ENCODE measurements at regions not wholly inside any gene's neighbourhood (a gene's known extent, or its start where the extent isn't known, plus 50 kb on each side); places are given as distances from the start of the nearest gene placed in this dataset.

GRCh38 chr2:21289989-21290388 is 166.2 kb downstream of the TDRD15 start:
- Histone ChIP-seq H2BK5ac (ENCODE audit: low read length) (no peak overlapping the region), H4K91ac (ENCODE audit: low read depth, low read length, poor library complexity) (no peak overlapping the region), H3K4me1 (ENCODE audit: control insufficient read depth in 2 of 2, insufficient read depth in 1 of 2, low read depth in 1 of 2, low read length in 2 of 2) (peaks cover 3 to 12% of the 10 kb centered on the region in 2 donors), H3K4ac (ENCODE audit: low read length) (no peak overlapping the region), H3K27ac (replicated peaks; ENCODE audit: low read length) (peak overlapping the region; percentile 62), H3K23ac (ENCODE audit: low read depth, low read length, poor library complexity) (no peak overlapping the region), H3K4me2 (ENCODE audit: insufficient read depth, low read length, poor library complexity, severe bottlenecking) (no peak overlapping the region), H4K8ac (ENCODE audit: low read depth, low read length) (no peak overlapping the region), H2AFZ (ENCODE audit: low read length) (no peak overlapping the region), H3K9me3 (replicated peaks in 1 of 2; ENCODE audit: control insufficient read depth in 2 of 2, insufficient read depth in 1 of 2, low read depth in 1 of 2, low read length in 2 of 2) (no peaks in the 10 kb centered on the region), H3K14ac (ENCODE audit: low read length) (no peak overlapping the region), H3K9ac (ENCODE audit: low read depth, low read length, poor library complexity) (no peak overlapping the region), H3K18ac (ENCODE audit: low read length) (no peak overlapping the region), H3K79me1 (ENCODE audit: low read depth, low read length) (no peaks in the 10 kb centered on the region), H2AK5ac (ENCODE audit: low read depth, low read length) (no peak overlapping the region), H2BK15ac (ENCODE audit: low read length) (no peak overlapping the region), H3K27me3 (ENCODE audit: control insufficient read depth in 3 of 3, insufficient read depth in 3 of 3, low read depth in 1 of 3, low read length in 3 of 3) (no peaks in the 10 kb centered on the region), H3K36me3 (replicated peaks in 1 of 2; ENCODE audit: control insufficient read depth in 2 of 2, insufficient read depth in 2 of 2, low read length in 2 of 2) (no peaks in the 10 kb centered on the region), H3K4me3 (ENCODE audit: low read length in 2 of 2) (no peak overlapping the region), H2BK12ac (ENCODE audit: low read length) (no peak overlapping the region), H2BK120ac (ENCODE audit: low read depth, low read length) (no peak overlapping the region)
- no peak for DNase-seq (ENCODE audit: low spot score)
- no CpG with 5 or more reads among the region's 3 CpGs for WGBS, 2 donors (ENCODE audit: extremely low coverage in 2 of 2, insufficient read length in 2 of 2, insufficient replicate concordance in 1 of 2)

- H2BK15ac ChIP-seq (ENCODE audit: low read length) = no peak overlapping the region
- H3K4me3 ChIP-seq (ENCODE audit: low read length in 2 of 2) = no peak overlapping the region
- H3K9me3 ChIP-seq (replicated peaks in 1 of 2; ENCODE audit: control insufficient read depth in 2 of 2, insufficient read depth in 1 of 2, low read depth in 1 of 2, low read length in 2 of 2) = no peaks in the 10 kb centered on the region
- no peaks in the 10 kb centered on the region for H3K36me3 ChIP-seq (replicated peaks in 1 of 2; ENCODE audit: control insufficient read depth in 2 of 2, insufficient read depth in 2 of 2, low read length in 2 of 2)
- no peaks in the 10 kb centered on the region for H3K27me3 ChIP-seq (ENCODE audit: control insufficient read depth in 3 of 3, insufficient read depth in 3 of 3, low read depth in 1 of 3, low read length in 3 of 3)
- no peak for DNase-seq (ENCODE audit: low spot score)
- H3K4me1 ChIP-seq (ENCODE audit: control insufficient read depth in 2 of 2, insufficient read depth in 1 of 2, low read depth in 1 of 2, low read length in 2 of 2) = peaks cover 3 to 12% of the 10 kb centered on the region in 2 donors
- H2BK5ac ChIP-seq (ENCODE audit: low read length) = no peak overlapping the region
- no peak overlapping the region for H3K27ac ChIP-seq (replicated peaks; ENCODE audit: low read length)
- no CpG with 5 or more reads among the region's 1 CpG for WGBS, 2 donors (ENCODE audit: extremely low coverage in 2 of 2, insufficient read length in 2 of 2, insufficient replicate concordance in 1 of 2)
- H3K9ac ChIP-seq (ENCODE audit: low read depth, low read length, poor library complexity) = no peak overlapping the region
- no peak overlapping the region for H3K4me2 ChIP-seq (ENCODE audit: insufficient read depth, low read length, poor library complexity, severe bottlenecking)
- no peak overlapping the region for H3K14ac ChIP-seq (ENCODE audit: low read length)
- H2AFZ ChIP-seq (ENCODE audit: low read length) = no peak overlapping the region
- no peak overlapping the region for H2AK5ac ChIP-seq (ENCODE audit: low read depth, low read length)
- no peak overlapping the region for H3K18ac ChIP-seq (ENCODE audit: low read length)
- H2BK120ac ChIP-seq (ENCODE audit: low read depth, low read length) = no peak overlapping the region
- no peak overlapping the region for H2BK12ac ChIP-seq (ENCODE audit: low read length)
- no peaks in the 10 kb centered on the region for H3K79me1 ChIP-seq (ENCODE audit: low read depth, low read length)
- H3K4ac ChIP-seq (ENCODE audit: low read length) = no peak overlapping the region
- no peak overlapping the region for H3K23ac ChIP-seq (ENCODE audit: low read depth, low read length, poor library complexity)
- no peak overlapping the region for H4K91ac ChIP-seq (ENCODE audit: low read depth, low read length, poor library complexity)
- H4K8ac ChIP-seq (ENCODE audit: low read depth, low read length) = no peak overlapping the region
Observed at GRCh38 chr2:21291426-21291825, 167.7 kb downstream of the TDRD15 start.

- H3K79me1 ChIP-seq (ENCODE audit: low read depth, low read length) = no peaks in the 10 kb centered on the region
- H3K4me2 ChIP-seq (ENCODE audit: insufficient read depth, low read length, poor library complexity, severe bottlenecking) = no peak overlapping the region
- WGBS, 2 donors (ENCODE audit: extremely low coverage in 2 of 2, insufficient read length in 2 of 2, insufficient replicate concordance in 1 of 2) = no CpG with 5 or more reads among the region's 2 CpGs
- peaks cover 6% of the 10 kb centered on the region in 2 donors for H3K4me1 ChIP-seq (ENCODE audit: control insufficient read depth in 2 of 2, insufficient read depth in 1 of 2, low read depth in 1 of 2, low read length in 2 of 2)
- H4K91ac ChIP-seq (ENCODE audit: low read depth, low read length, poor library complexity) = no peak overlapping the region
- H3K18ac ChIP-seq (ENCODE audit: low read length) = no peak overlapping the region
- H3K4me3 ChIP-seq (ENCODE audit: low read length in 2 of 2) = no peak overlapping the region
- no peak overlapping the region for H3K4ac ChIP-seq (ENCODE audit: low read length)
- no peak overlapping the region for H2BK12ac ChIP-seq (ENCODE audit: low read length)
- no peak overlapping the region for H3K23ac ChIP-seq (ENCODE audit: low read depth, low read length, poor library complexity)
- H4K8ac ChIP-seq (ENCODE audit: low read depth, low read length) = no peak overlapping the region
- H2BK5ac ChIP-seq (ENCODE audit: low read length) = no peak overlapping the region
- H2AK5ac ChIP-seq (ENCODE audit: low read depth, low read length) = no peak overlapping the region
- H3K27ac ChIP-seq (replicated peaks; ENCODE audit: low read length) = no peak overlapping the region
- H2AFZ ChIP-seq (ENCODE audit: low read length) = no peak overlapping the region
- no peak overlapping the region for H3K9ac ChIP-seq (ENCODE audit: low read depth, low read length, poor library complexity)
- no peaks in the 10 kb centered on the region for H3K9me3 ChIP-seq (replicated peaks in 1 of 2; ENCODE audit: control insufficient read depth in 2 of 2, insufficient read depth in 1 of 2, low read depth in 1 of 2, low read length in 2 of 2)
- DNase-seq (ENCODE audit: low spot score) = no peak
- no peaks in the 10 kb centered on the region for H3K36me3 ChIP-seq (replicated peaks in 1 of 2; ENCODE audit: control insufficient read depth in 2 of 2, insufficient read depth in 2 of 2, low read length in 2 of 2)
- no peak overlapping the region for H2BK120ac ChIP-seq (ENCODE audit: low read depth, low read length)
- no peak overlapping the region for H2BK15ac ChIP-seq (ENCODE audit: low read length)
- H3K27me3 ChIP-seq (ENCODE audit: control insufficient read depth in 3 of 3, insufficient read depth in 3 of 3, low read depth in 1 of 3, low read length in 3 of 3) = no peaks in the 10 kb centered on the region
- no peak overlapping the region for H3K14ac ChIP-seq (ENCODE audit: low read length)
Observed at GRCh38 chr2:21294446-21294845, 170.7 kb downstream of the TDRD15 start.

- Histone ChIP-seq H2AFZ (ENCODE audit: low read length) (no peak overlapping the region), H2AK5ac (ENCODE audit: low read depth, low read length) (no peak overlapping the region), H3K9ac (ENCODE audit: low read depth, low read length, poor library complexity) (no peak overlapping the region), H3K18ac (ENCODE audit: low read length) (no peak overlapping the region), H3K27me3 (ENCODE audit: control insufficient read depth in 3 of 3, insufficient read depth in 3 of 3, low read depth in 1 of 3, low read length in 3 of 3) (peaks cover 0 to 3% (median 0%) of the 10 kb centered on the region in 3 experiments), H3K9me3 (replicated peaks in 1 of 2; ENCODE audit: control insufficient read depth in 2 of 2, insufficient read depth in 1 of 2, low read depth in 1 of 2, low read length in 2 of 2) (no peaks in the 10 kb centered on the region), H3K4ac (ENCODE audit: low read length) (no peak overlapping the region), H2BK120ac (ENCODE audit: low read depth, low read length) (no peak overlapping the region), H3K14ac (ENCODE audit: low read length) (no peak overlapping the region), H2BK5ac (ENCODE audit: low read length) (no peak overlapping the region), H2BK12ac (ENCODE audit: low read length) (no peak overlapping the region), H4K91ac (ENCODE audit: low read depth, low read length, poor library complexity) (no peak overlapping the region), H3K79me1 (ENCODE audit: low read depth, low read length) (no peaks in the 10 kb centered on the region), H3K23ac (ENCODE audit: low read depth, low read length, poor library complexity) (no peak overlapping the region), H3K4me2 (ENCODE audit: insufficient read depth, low read length, poor library complexity, severe bottlenecking) (no peak overlapping the region), H3K4me1 (ENCODE audit: control insufficient read depth in 2 of 2, insufficient read depth in 1 of 2, low read depth in 1 of 2, low read length in 2 of 2) (peaks cover 0 to 6% of the 10 kb centered on the region in 2 donors), H4K8ac (ENCODE audit: low read depth, low read length) (no peak overlapping the region), H3K27ac (replicated peaks; ENCODE audit: low read length) (no peak overlapping the region), H3K4me3 (ENCODE audit: low read length in 2 of 2) (no peak overlapping the region), H3K36me3 (replicated peaks in 1 of 2; ENCODE audit: control insufficient read depth in 2 of 2, insufficient read depth in 2 of 2, low read length in 2 of 2) (no peaks in the 10 kb centered on the region), H2BK15ac (ENCODE audit: low read length) (no peak overlapping the region)
- no peak for DNase-seq (ENCODE audit: low spot score)
- WGBS, 2 donors (ENCODE audit: extremely low coverage in 2 of 2, insufficient read length in 2 of 2, insufficient replicate concordance in 1 of 2) = no CpG with 5 or more reads among the region's 2 CpGs
Observed at GRCh38 chr2:21299411-21299810, 175.6 kb downstream of the TDRD15 start.
